HCT116 (cell line): ENCODE measurements at regions not wholly inside any gene's neighbourhood (a gene's known extent, or its start where the extent isn't known, plus 50 kb on each side); places are given as distances from the start of the nearest gene placed in this dataset.

ENCODE experiments used
- ATAC-seq: fragments of 200-7000 bp; cut with Tn5 transposase; 2 replicates; pipeline ENCODE4 v1.9.1; 2020; ENCODE audit warnings: mild to moderate bottlenecking, moderate library complexity
- BruUV-seq: library from RNA; stranded (reverse); fragments of 400-500 nt; replicated peaks from 2 replicates; lab custom pipeline; 2021; lab: Mats Ljungman, UMichigan
- CTCF ChIA-PET: fragments of 300-600 bp; sonication (Branson Sonifier 250); formaldehyde crosslinking; loops from one replicate; lab custom pipeline; 2021; ENCODE audit warnings: antibody characterized with exemption; lab: Charles Lee
- POLR2A ChIA-PET: fragments of 300-600, 350-600 bp; sonication (Branson Sonifier 250); formaldehyde crosslinking; loops from one replicate; lab custom pipeline; 2021; ENCODE audit warnings: antibody characterized with exemption; lab: Charles Lee
- RAD21 ChIA-PET, 2 experiments: fragments of 300-600 bp; sonication (Branson Sonifier 250); formaldehyde crosslinking; loops; one replicate each; lab custom pipeline; 2023; ENCODE audit warnings: low total read pairs in 2 of 2; ENCODE audit not compliant: uncharacterized antibody in 2 of 2, unreplicated experiment in 2 of 2, low non-redundant PET in 1 of 2; lab: Charles Lee
- DNase-seq: peaks from one replicate; pipeline ENCODE4 v3.0.0-alpha.2; 2010; ENCODE audit warnings: low read depth, low spot score
- H2AFZ ChIP-seq: fragments of 200-600 bp; shearing (Covaris generic), sonication (generic); 2 replicates; pipeline ENCODE4 v1.6.1; 2017; ENCODE audit warnings: low read depth, mixed run types, mixed read lengths, antibody characterized with exemption, low read length; ENCODE audit not compliant: poor library complexity, severe bottlenecking
- H3K27ac ChIP-seq: 2 replicates; pipeline ENCODE4 v1.5.1; 2012; ENCODE audit warnings: low read depth, low read length
- H3K27me3 ChIP-seq: fragments of 200-600 bp; sonication (generic); 2 replicates; pipeline ENCODE4 v1.6.1; 2016; ENCODE audit warnings: mixed run types, low read length, mixed read lengths; ENCODE audit not compliant: insufficient read depth
- H3K36me3 ChIP-seq, 2 experiments: fragments of 200-500 bp in 1 of 2; fragments of 200-600 bp in 1 of 2; sonication (Bioruptor generic) in 1 of 2; sonication (generic) in 1 of 2; 2 replicates each; pipeline versions ENCODE4 v1.5.1 to v1.6.1; 2014 to 2016; ENCODE audit warnings: low read length in 2 of 2, inconsistent platforms in 1 of 2, mixed read lengths in 1 of 2, mixed run types in 1 of 2; ENCODE audit not compliant: insufficient read depth in 2 of 2, control insufficient read depth in 1 of 2
- H3K4me1 ChIP-seq, 2 experiments: fragments of 200-600 bp in 1 of 2; sonication (generic) in 1 of 2; 2 replicates each; pipeline versions ENCODE4 v1.5.1 to v1.6.1; 2012 to 2017; ENCODE audit warnings: low read length in 2 of 2, inconsistent platforms in 1 of 2, mild to moderate bottlenecking in 1 of 2, mixed read lengths in 1 of 2, mixed run types in 1 of 2, moderate library complexity in 1 of 2; ENCODE audit not compliant: insufficient read depth in 2 of 2, control insufficient read depth in 1 of 2
- H3K4me2 ChIP-seq: fragments of 200-600 bp; sonication (generic); 2 replicates; pipeline ENCODE4 v1.6.1; 2017; ENCODE audit warnings: mixed run types, low read length, mixed read lengths
- H3K4me3 ChIP-seq, 2 experiments: fragments of 200-600 bp in 1 of 2; sonication (generic) in 1 of 2; replicated peaks in 1 of 2; 2 replicates each; pipeline ENCODE4 v1.5.1; 2011 to 2016; ENCODE audit warnings: low read length in 2 of 2, control low read depth in 1 of 2, low read depth in 1 of 2, mild to moderate bottlenecking in 1 of 2, mixed read lengths in 1 of 2, mixed run types in 1 of 2
- H3K79me2 ChIP-seq: fragments of 200-600 bp; sonication (generic); 2 replicates; pipeline ENCODE4 v1.6.1; 2017; ENCODE audit warnings: mild to moderate bottlenecking, mixed run types, low read length, moderate library complexity, mixed read lengths; ENCODE audit not compliant: insufficient read depth
- H3K9ac ChIP-seq: fragments of 200-600 bp; sonication (generic); 2 replicates; pipeline ENCODE4 v1.6.1; 2016; ENCODE audit warnings: low read length, mixed read lengths
- H3K9me2 ChIP-seq: fragments of 200-600 bp; sonication (generic), shearing (Covaris generic); 2 replicates; pipeline ENCODE4 v1.6.1; 2017; ENCODE audit warnings: mixed run types, mild to moderate bottlenecking, moderate library complexity; ENCODE audit not compliant: insufficient read depth
- H3K9me3 ChIP-seq, 2 experiments: fragments of 200-500 bp in 1 of 2; fragments of 200-600 bp in 1 of 2; sonication (Bioruptor generic) in 1 of 2; sonication (generic) in 1 of 2; 2 replicates each; pipeline ENCODE4 v1.6.1; 2014 to 2017; ENCODE audit warnings: low read length in 2 of 2, mixed read lengths in 2 of 2, inconsistent platforms in 1 of 2, low read depth in 1 of 2, mild to moderate bottlenecking in 1 of 2, mixed run types in 1 of 2, moderate library complexity in 1 of 2; ENCODE audit not compliant: control insufficient read depth in 1 of 2, insufficient read depth in 1 of 2
- H4K20me1 ChIP-seq: fragments of 200-600 bp; sonication (generic), shearing (Covaris generic); 2 replicates; pipeline ENCODE4 v1.6.1; 2017; ENCODE audit warnings: mixed run types, mild to moderate bottlenecking, moderate library complexity; ENCODE audit not compliant: insufficient read depth
- CBX3 ChIP-seq: IDR thresholded peaks from 2 replicates; pipeline ENCODE4 v1.6.1; 2012; ENCODE audit warnings: low read depth
- EZH2phosphoT487 ChIP-seq: fragments of 200-600 bp; IDR thresholded peaks from 2 replicates; pipeline ENCODE4 v1.6.1; 2018; ENCODE audit warnings: antibody characterized with exemption, borderline replicate concordance
- JUND ChIP-seq: IDR thresholded peaks from 2 replicates; pipeline ENCODE4 v1.6.1; 2012
- POLR2A ChIP-seq: IDR thresholded peaks from 2 replicates; pipeline ENCODE4 v1.7.0; 2011; ENCODE audit warnings: borderline replicate concordance; ENCODE audit not compliant: insufficient read depth, insufficient read length; ENCODE audit errors: extremely low read depth
- RAD21 ChIP-seq: IDR thresholded peaks from 2 replicates; pipeline ENCODE4 v1.6.1; 2012; ENCODE audit warnings: low read depth, mild to moderate bottlenecking
- intact Hi-C: fragments of 100-400 bp; cut with micrococcal nuclease; formaldehyde crosslinking; loops from 2 replicates; pipeline ENCODE4 v1.10.0; 2022
- TF ChIP-seq, protein P1 (sequence below), 3 experiments: fragments of 200-600 bp in 1 of 3; sonication (generic) in 1 of 3; IDR thresholded peaks in 2 of 3; conservative IDR thresholded peaks in 1 of 3; 2 replicates each; pipeline ENCODE4 v1.5.1; 2012 to 2017; ENCODE audit warnings: low read depth in 2 of 3, low read length in 2 of 3, antibody characterized with exemption in 1 of 3, borderline replicate concordance in 1 of 3, control low read depth in 1 of 3, mild to moderate bottlenecking in 1 of 3, mixed read lengths in 1 of 3, mixed run types in 1 of 3, moderate library complexity in 1 of 3; ENCODE audit not compliant: insufficient read depth in 1 of 3
- TF ChIP-seq, protein P2 (sequence below): IDR thresholded peaks from 2 replicates; pipeline ENCODE4 v1.6.1; 2011; ENCODE audit warnings: mild to moderate bottlenecking, low read length, moderate library complexity; ENCODE audit not compliant: insufficient replicate concordance; ENCODE audit errors: extremely low read depth

DNA sequence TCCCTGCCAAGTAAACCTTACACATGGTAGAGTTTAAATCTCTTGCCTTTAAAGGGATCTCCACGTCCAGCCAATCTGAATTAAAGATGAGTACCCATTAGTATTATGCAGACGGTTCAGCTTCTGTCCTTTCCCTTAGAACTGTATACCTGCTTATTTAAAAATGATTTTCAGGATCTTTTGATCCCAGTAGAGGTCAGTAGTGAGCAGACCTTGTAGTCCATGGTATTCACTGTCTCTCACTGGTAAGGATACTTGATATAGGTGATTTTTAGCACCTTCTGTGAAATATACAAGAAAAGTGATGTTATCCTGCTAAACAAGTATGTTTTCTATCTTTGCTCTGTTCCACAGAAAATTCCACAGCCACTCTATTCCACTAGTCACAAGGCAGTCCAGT, 1211.6 kb upstream of the ADGRL4 start:
- DNase-seq (peak; percentile 54), ATAC-seq (peak; percentile 92)
- no peaks in the 10 kb centered on the region for H4K20me1 ChIP-seq
- H3K79me2 ChIP-seq, result no peaks in the 10 kb centered on the region
- no peaks in the 10 kb centered on the region for H3K27me3 ChIP-seq
- H2AFZ ChIP-seq, result peak overlapping the region; percentile 29
- ChIA-PET RAD21 (no interaction called here), POLR2A (no interaction called here), CTCF (interaction anchor here (1.7 to 2.0 kb wide), 2 partner anchors 8 to 438 kb away, joined by 5 to 6 read pairs; no protein-coding TSS in a partner anchor)
- no peaks in the 10 kb centered on the region for H3K4me1 ChIP-seq
- intact Hi-C loops, result loop anchor here (5.0 kb wide), 2 partner anchors 721 to 1381 kb away; no protein-coding TSS in a partner anchor
- H3K36me3 ChIP-seq, result no peaks in the 10 kb centered on the region
- no peak overlapping the region for H3K4me2 ChIP-seq
- BruUV-seq, result no TSS peak
- H3K4me3 ChIP-seq, result no peak overlapping the region
- TF ChIP-seq JUND (no peak), CBX3 (0 out of 2 replicates have a peak, but pooled peaks have one; percentile 20), RAD21 (peak; percentile 48)
- TF ChIP-seq, protein P1, sequence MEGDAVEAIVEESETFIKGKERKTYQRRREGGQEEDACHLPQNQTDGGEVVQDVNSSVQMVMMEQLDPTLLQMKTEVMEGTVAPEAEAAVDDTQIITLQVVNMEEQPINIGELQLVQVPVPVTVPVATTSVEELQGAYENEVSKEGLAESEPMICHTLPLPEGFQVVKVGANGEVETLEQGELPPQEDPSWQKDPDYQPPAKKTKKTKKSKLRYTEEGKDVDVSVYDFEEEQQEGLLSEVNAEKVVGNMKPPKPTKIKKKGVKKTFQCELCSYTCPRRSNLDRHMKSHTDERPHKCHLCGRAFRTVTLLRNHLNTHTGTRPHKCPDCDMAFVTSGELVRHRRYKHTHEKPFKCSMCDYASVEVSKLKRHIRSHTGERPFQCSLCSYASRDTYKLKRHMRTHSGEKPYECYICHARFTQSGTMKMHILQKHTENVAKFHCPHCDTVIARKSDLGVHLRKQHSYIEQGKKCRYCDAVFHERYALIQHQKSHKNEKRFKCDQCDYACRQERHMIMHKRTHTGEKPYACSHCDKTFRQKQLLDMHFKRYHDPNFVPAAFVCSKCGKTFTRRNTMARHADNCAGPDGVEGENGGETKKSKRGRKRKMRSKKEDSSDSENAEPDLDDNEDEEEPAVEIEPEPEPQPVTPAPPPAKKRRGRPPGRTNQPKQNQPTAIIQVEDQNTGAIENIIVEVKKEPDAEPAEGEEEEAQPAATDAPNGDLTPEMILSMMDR (IDR thresholded peaks at IDR 0.05 in 2 of 3, conservative IDR thresholded peaks at IDR 0.05 in 1 of 3; ENCODE audit: borderline replicate concordance in 1 of 3, insufficient read depth in 1 of 3, low read depth in 2 of 3, low read length in 2 of 3), result peak; percentile 26 to 60 (median 52); a peak in 5 of 6 replicates
- no peaks in the 10 kb centered on the region; a peak in 1 of 4 replicates for H3K9me3 ChIP-seq
- H3K27ac ChIP-seq, result no peak overlapping the region
- no peak overlapping the region for H3K9ac ChIP-seq
- H3K9me2 ChIP-seq, result no peaks in the 10 kb centered on the region

DNA sequence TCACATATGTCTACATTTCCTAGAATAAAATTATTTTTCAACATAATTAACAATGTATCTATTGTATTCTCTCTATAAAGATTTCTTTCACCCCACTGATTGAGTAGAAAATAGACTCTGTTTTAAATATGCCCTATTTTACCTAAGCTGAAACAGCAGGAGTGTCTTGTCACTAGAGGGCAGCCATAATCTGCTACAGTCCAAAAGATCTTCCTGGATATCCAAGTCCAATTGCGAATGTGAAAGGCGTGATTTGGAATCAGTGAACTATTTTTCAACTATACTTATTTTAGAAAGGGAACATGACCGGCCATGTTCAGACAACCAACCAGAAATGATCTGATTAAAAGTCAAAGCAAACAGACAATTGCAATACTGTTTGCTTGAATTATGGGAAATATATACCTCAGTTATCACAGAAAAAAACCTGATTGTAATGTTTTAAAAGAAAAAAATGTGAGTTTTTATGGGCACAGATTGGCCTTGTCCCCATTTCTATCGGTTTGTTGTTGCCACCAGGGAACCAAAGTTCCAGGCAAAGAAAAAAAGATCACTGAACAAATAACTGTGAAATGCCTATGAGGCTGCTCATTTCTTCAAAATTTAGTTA, 1211.0 kb upstream of the ADGRL4 start:
- ATAC-seq (peak; percentile 84), DNase-seq (peak; percentile 32)
- Histone ChIP-seq H3K4me3 (no peak overlapping the region), H3K4me1 (no peaks in the 10 kb centered on the region), H4K20me1 (no peaks in the 10 kb centered on the region), H3K9ac (no peak overlapping the region), H2AFZ (peak overlapping the region; percentile 13), H3K27ac (no peak overlapping the region), H3K9me3 (no peaks in the 10 kb centered on the region; a peak in 1 of 4 replicates), H3K27me3 (no peaks in the 10 kb centered on the region), H3K9me2 (no peaks in the 10 kb centered on the region), H3K4me2 (peak overlapping the region; percentile 30; the same call in 1 of the 2 replicates), H3K79me2 (no peaks in the 10 kb centered on the region), H3K36me3 (no peaks in the 10 kb centered on the region)
- intact Hi-C loops, result loop anchor here (5.0 kb wide), 2 partner anchors 720 to 1380 kb away; no protein-coding TSS in a partner anchor
- ChIA-PET POLR2A (no interaction called here), CTCF (interaction anchor here (0.7 to 2.0 kb wide), 3 partner anchors 9 to 837 kb away, joined by 3 to 6 read pairs (median 5); no protein-coding TSS in a partner anchor), RAD21 (no interaction called here)
- BruUV-seq, result no TSS peak
- TF ChIP-seq, protein P1 (IDR thresholded peaks at IDR 0.05 in 2 of 3, conservative IDR thresholded peaks at IDR 0.05 in 1 of 3; ENCODE audit: borderline replicate concordance in 1 of 3, insufficient read depth in 1 of 3, low read depth in 2 of 3, low read length in 2 of 3), result peak; percentile 47 to 60 (median 48); a peak in 5 of 6 replicates
- TF ChIP-seq, protein P2, sequence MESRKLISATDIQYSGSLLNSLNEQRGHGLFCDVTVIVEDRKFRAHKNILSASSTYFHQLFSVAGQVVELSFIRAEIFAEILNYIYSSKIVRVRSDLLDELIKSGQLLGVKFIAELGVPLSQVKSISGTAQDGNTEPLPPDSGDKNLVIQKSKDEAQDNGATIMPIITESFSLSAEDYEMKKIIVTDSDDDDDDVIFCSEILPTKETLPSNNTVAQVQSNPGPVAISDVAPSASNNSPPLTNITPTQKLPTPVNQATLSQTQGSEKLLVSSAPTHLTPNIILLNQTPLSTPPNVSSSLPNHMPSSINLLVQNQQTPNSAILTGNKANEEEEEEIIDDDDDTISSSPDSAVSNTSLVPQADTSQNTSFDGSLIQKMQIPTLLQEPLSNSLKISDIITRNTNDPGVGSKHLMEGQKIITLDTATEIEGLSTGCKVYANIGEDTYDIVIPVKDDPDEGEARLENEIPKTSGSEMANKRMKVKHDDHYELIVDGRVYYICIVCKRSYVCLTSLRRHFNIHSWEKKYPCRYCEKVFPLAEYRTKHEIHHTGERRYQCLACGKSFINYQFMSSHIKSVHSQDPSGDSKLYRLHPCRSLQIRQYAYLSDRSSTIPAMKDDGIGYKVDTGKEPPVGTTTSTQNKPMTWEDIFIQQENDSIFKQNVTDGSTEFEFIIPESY, result no peak
- TF ChIP-seq EZH2phosphoT487 (no peak), JUND (no peak), POLR2A (no peak)
